ENCODE measurements at regions not wholly inside any gene's neighbourhood (a gene's known extent, or its start where the extent isn't known, plus 50 kb on each side); places are given as distances from the start of the nearest gene placed in this dataset.

- no peak for TF ChIP-seq CTCF (IDR thresholded peaks at IDR 0.05; ENCODE audit: low read depth, low read length)
- H3K9me3 ChIP-seq (ENCODE audit: low read depth) = no peaks in the 10 kb centered on the region
- no peak overlapping the region for H3K27ac ChIP-seq
- peaks cover 3% of the 10 kb centered on the region for H3K4me1 ChIP-seq (ENCODE audit: low read depth)
- no peak overlapping the region for H3K4me3 ChIP-seq
- no peak for DNase-seq (ENCODE audit: low read depth in 1 of 2, low spot score in 1 of 2)
- no peaks in the 10 kb centered on the region for H3K36me3 ChIP-seq
- H3K27me3 ChIP-seq = no peaks in the 10 kb centered on the region
Observed at GRCh38 chr15:47933865-47934264, 186.9 kb upstream of the SLC24A5 start.

- TF ChIP-seq CTCF (IDR thresholded peaks at IDR 0.05; ENCODE audit: low read depth, low read length) = no peak
- no peaks in the 10 kb centered on the region for H3K9me3 ChIP-seq (ENCODE audit: low read depth)
- H3K27ac ChIP-seq = no peak overlapping the region
- DNase-seq (ENCODE audit: low read depth in 1 of 2, low spot score in 1 of 2) = no peak
- H3K4me1 ChIP-seq (ENCODE audit: low read depth) = peaks cover 3% of the 10 kb centered on the region
- H3K36me3 ChIP-seq = no peaks in the 10 kb centered on the region
- no peaks in the 10 kb centered on the region for H3K27me3 ChIP-seq
- no peak overlapping the region for H3K4me3 ChIP-seq
Observed at GRCh38 chr15:47934342-47934741, 186.4 kb upstream of the SLC24A5 start.

GRCh38 chr15:47937834-47938233, 183.0 kb upstream of the SLC24A5 start:
- H3K9me3 ChIP-seq (ENCODE audit: low read depth) = no peaks in the 10 kb centered on the region
- H3K27ac ChIP-seq = no peak overlapping the region
- H3K4me1 ChIP-seq (ENCODE audit: low read depth) = peaks cover 3% of the 10 kb centered on the region
- no peak overlapping the region for H3K4me3 ChIP-seq
- DNase-seq (ENCODE audit: low read depth in 1 of 2, low spot score in 1 of 2) = no peak
- no peaks in the 10 kb centered on the region for H3K36me3 ChIP-seq
- no peak for TF ChIP-seq CTCF (IDR thresholded peaks at IDR 0.05; ENCODE audit: low read depth, low read length)
- H3K27me3 ChIP-seq = no peaks in the 10 kb centered on the region

- peaks cover 13% of the 10 kb centered on the region for H3K4me1 ChIP-seq (ENCODE audit: low read depth)
- H3K9me3 ChIP-seq (ENCODE audit: low read depth) = no peaks in the 10 kb centered on the region
- no peaks in the 10 kb centered on the region for H3K36me3 ChIP-seq
- H3K27ac ChIP-seq = peak overlapping the region; percentile 97
- no peak overlapping the region for H3K4me3 ChIP-seq
- no peak for TF ChIP-seq CTCF (IDR thresholded peaks at IDR 0.05; ENCODE audit: low read depth, low read length)
- no peaks in the 10 kb centered on the region for H3K27me3 ChIP-seq
- no peak for DNase-seq (ENCODE audit: low read depth in 1 of 2, low spot score in 1 of 2)
Observed at GRCh38 chr15:47944637-47945288, 176.0 kb upstream of the SLC24A5 start.

- H3K27ac ChIP-seq = peak overlapping the region; percentile 97
- H3K36me3 ChIP-seq = no peaks in the 10 kb centered on the region
- DNase-seq (ENCODE audit: low read depth in 1 of 2, low spot score in 1 of 2) = peak in 1 of 2 donors; percentile 68
- no peak for TF ChIP-seq CTCF (IDR thresholded peaks at IDR 0.05; ENCODE audit: low read depth, low read length)
- peaks cover 13% of the 10 kb centered on the region for H3K4me1 ChIP-seq (ENCODE audit: low read depth)
- H3K9me3 ChIP-seq (ENCODE audit: low read depth) = no peaks in the 10 kb centered on the region
- H3K4me3 ChIP-seq = no peak overlapping the region
- no peaks in the 10 kb centered on the region for H3K27me3 ChIP-seq
Observed at GRCh38 chr15:47945872-47946650, 174.7 kb upstream of the SLC24A5 start.
